ENCODE measurements at regions not wholly inside any gene's neighbourhood (a gene's known extent, or its start where the extent isn't known, plus 50 kb on each side); places are given as distances from the start of the nearest gene placed in this dataset.

DNA sequence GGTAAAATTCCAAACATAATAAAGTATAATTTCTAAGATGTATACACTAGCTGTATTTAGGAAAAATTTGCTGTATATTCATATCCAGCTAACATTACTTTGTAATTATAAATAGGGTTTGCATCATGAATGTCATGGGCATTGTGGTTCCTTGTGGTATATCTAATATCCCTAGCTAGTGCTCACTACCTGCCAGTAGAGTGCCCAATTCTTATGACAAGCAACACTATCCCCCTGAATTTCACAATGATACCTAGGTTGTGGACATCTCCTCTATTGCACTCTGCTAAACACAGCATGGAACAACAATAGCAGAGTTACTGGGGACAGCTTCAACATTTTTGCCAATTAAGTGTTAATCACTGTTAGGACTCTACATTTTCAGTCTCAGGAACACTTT lies 1656.5 kb downstream of the EFNA5 start:
- no peak for TF ChIP-seq SIN3A (IDR thresholded peaks at IDR 0.05; ENCODE audit: borderline replicate concordance, insufficient read depth, low read length)
- TF ChIP-seq, protein P1, sequence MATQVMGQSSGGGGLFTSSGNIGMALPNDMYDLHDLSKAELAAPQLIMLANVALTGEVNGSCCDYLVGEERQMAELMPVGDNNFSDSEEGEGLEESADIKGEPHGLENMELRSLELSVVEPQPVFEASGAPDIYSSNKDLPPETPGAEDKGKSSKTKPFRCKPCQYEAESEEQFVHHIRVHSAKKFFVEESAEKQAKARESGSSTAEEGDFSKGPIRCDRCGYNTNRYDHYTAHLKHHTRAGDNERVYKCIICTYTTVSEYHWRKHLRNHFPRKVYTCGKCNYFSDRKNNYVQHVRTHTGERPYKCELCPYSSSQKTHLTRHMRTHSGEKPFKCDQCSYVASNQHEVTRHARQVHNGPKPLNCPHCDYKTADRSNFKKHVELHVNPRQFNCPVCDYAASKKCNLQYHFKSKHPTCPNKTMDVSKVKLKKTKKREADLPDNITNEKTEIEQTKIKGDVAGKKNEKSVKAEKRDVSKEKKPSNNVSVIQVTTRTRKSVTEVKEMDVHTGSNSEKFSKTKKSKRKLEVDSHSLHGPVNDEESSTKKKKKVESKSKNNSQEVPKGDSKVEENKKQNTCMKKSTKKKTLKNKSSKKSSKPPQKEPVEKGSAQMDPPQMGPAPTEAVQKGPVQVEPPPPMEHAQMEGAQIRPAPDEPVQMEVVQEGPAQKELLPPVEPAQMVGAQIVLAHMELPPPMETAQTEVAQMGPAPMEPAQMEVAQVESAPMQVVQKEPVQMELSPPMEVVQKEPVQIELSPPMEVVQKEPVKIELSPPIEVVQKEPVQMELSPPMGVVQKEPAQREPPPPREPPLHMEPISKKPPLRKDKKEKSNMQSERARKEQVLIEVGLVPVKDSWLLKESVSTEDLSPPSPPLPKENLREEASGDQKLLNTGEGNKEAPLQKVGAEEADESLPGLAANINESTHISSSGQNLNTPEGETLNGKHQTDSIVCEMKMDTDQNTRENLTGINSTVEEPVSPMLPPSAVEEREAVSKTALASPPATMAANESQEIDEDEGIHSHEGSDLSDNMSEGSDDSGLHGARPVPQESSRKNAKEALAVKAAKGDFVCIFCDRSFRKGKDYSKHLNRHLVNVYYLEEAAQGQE (IDR thresholded peaks at IDR 0.05; ENCODE audit: insufficient read depth in 1 of 2, low read depth in 2 of 2, low read length in 2 of 2) = no peak

Data from PFSK-1 (cell line).